DND-41 (cell line): ENCODE measurements at regions not wholly inside any gene's neighbourhood (a gene's known extent, or its start where the extent isn't known, plus 50 kb on each side); places are given as distances from the start of the nearest gene placed in this dataset.

Source experiments
- EZH2 ChIP-seq: IDR thresholded peaks from 3 replicates; pipeline ENCODE4 v1.6.1; 2012; ENCODE audit warnings: borderline replicate concordance, low read depth, mild to moderate bottlenecking, moderate library complexity, low read length, inconsistent platforms; ENCODE audit not compliant: severe bottlenecking
- TF ChIP-seq, protein P1 (sequence below): IDR thresholded peaks from 2 replicates; pipeline ENCODE4 v1.5.1; 2012; ENCODE audit warnings: borderline replicate concordance, low read length, moderate library complexity, mild to moderate bottlenecking; ENCODE audit not compliant: poor library complexity, severe bottlenecking; ENCODE audit errors: extremely low read depth

DNA sequence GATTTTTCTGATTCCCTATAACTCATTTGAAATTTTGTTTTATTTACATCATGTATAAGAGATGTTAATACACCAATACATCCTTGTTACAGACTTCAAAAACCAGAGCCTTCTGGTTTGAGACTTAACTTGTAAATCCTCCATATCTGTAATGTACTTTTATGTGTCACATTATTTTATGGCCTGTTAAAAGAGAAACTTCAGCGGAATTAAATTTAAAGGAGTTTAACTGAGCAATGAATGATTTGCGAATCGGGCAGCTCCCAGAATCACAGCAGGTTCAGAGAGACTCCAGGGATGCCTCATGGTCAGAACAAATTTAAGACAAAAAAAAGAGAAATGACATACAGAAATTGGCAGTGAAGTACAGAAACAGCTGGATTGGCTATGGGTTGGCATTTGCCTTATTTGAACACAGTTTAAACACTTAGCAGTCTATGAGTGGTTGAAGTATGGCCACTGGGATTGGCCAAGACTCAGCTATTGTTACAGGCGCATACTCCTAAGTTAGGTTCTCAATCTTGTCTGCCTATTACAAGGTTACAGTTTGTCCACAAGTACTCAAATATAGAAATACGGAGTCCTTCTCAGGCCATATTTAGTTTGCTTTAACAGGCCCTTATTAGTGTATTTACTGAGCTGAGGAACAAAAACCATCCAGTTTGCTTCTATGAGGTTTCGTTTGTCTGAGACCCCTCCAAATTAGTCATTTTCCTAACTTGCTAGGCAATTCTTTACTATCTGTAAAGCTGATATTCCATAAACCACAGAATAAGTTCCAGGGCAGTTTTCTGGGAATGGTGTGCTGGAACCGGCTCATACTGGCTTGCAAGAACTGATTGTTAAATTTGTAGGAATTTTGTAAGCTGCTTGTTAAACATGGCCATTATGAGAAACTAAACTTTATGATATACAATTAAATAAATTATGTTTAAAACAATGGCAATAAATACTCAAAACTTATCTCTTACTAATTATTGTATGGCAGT, 56.2 kb upstream of the WDR26 start:
- TF ChIP-seq, protein P1, sequence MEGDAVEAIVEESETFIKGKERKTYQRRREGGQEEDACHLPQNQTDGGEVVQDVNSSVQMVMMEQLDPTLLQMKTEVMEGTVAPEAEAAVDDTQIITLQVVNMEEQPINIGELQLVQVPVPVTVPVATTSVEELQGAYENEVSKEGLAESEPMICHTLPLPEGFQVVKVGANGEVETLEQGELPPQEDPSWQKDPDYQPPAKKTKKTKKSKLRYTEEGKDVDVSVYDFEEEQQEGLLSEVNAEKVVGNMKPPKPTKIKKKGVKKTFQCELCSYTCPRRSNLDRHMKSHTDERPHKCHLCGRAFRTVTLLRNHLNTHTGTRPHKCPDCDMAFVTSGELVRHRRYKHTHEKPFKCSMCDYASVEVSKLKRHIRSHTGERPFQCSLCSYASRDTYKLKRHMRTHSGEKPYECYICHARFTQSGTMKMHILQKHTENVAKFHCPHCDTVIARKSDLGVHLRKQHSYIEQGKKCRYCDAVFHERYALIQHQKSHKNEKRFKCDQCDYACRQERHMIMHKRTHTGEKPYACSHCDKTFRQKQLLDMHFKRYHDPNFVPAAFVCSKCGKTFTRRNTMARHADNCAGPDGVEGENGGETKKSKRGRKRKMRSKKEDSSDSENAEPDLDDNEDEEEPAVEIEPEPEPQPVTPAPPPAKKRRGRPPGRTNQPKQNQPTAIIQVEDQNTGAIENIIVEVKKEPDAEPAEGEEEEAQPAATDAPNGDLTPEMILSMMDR, result no peak
- TF ChIP-seq EZH2, result no peak
